ENCODE measurements at regions not wholly inside any gene's neighbourhood (a gene's known extent, or its start where the extent isn't known, plus 50 kb on each side); places are given as distances from the start of the nearest gene placed in this dataset.

DNA sequence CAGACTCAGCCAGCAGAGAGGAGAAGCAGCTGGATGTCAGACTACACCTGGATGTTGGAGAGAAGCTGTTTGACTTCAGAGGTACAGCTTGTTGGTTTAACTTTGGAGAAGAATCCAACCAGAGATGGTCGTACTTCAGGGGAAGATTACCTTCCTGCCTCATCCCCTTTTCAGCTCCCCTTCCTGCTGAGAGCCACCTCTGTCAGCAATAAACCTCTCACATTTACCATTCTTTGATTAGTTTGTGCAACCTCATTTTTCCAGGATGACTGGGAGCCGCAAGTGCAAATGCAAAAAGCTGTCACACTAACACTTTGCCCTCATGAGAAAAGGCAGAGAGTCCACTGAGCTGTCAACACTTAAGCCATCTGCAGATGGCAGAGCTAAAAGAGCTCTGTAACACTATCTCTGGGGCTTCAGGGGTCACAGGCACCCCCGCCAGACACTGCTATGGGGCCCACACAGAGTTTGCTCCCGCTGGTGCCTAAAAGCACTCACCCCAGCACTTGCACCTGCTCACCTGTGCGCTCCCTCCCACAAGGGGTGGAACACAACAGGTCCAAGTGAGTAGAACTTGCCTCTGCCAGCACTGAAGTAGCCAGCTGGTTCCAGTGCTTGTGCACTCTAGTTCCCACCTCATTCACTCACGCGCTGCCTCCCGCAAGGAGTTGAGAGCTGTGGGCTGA is 391.7 kb downstream of the METTL4 start:
- WGBS, 2 donors = 90 to 91% methylated on average over 8 of the region's 8 CpGs
- DNase-seq = no peak
- no peaks in the 10 kb centered on the region for H3K27me3 ChIP-seq
- H3K27ac ChIP-seq = no peak overlapping the region
- H3K36me3 ChIP-seq = no peaks in the 10 kb centered on the region
- H3K9me3 ChIP-seq = no peaks in the 10 kb centered on the region
- intact Hi-C loops (cut with DNase I) = no loop called here
- TF ChIP-seq POLR2A (IDR thresholded peaks at IDR 0.05) = no peak
- no peak for TF ChIP-seq EP300 (IDR thresholded peaks at IDR 0.05)
- TF ChIP-seq, protein P1, sequence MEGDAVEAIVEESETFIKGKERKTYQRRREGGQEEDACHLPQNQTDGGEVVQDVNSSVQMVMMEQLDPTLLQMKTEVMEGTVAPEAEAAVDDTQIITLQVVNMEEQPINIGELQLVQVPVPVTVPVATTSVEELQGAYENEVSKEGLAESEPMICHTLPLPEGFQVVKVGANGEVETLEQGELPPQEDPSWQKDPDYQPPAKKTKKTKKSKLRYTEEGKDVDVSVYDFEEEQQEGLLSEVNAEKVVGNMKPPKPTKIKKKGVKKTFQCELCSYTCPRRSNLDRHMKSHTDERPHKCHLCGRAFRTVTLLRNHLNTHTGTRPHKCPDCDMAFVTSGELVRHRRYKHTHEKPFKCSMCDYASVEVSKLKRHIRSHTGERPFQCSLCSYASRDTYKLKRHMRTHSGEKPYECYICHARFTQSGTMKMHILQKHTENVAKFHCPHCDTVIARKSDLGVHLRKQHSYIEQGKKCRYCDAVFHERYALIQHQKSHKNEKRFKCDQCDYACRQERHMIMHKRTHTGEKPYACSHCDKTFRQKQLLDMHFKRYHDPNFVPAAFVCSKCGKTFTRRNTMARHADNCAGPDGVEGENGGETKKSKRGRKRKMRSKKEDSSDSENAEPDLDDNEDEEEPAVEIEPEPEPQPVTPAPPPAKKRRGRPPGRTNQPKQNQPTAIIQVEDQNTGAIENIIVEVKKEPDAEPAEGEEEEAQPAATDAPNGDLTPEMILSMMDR (IDR thresholded peaks at IDR 0.05) = no peak
- TF ChIP-seq POLR2AphosphoS5 (IDR thresholded peaks at IDR 0.05) = no peak
- no peak overlapping the region for H3K4me3 ChIP-seq
- H3K4me1 ChIP-seq = no peaks in the 10 kb centered on the region

DNA sequence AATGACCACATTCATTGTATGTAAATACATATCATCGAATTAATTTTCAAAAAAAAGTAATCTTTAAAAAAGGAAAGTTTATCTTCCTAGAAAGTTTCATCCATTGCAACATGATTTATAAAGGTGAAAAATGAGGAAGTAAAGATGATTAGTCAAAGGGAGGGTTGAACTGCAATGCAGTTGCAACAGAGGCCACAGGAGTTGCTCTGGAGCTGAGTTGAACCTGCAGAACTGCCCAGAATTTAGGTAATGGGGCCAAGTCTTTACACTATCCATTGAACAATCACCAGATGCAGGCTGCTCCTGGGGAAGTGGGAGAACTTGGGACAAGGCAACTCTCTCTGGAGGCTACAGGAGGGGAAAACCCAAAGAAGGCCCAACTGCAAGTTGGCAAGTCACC is 390.7 kb downstream of the METTL4 start:
- TF ChIP-seq POLR2A (IDR thresholded peaks at IDR 0.05) (no peak), EP300 (IDR thresholded peaks at IDR 0.05) (no peak), POLR2AphosphoS5 (IDR thresholded peaks at IDR 0.05) (no peak)
- TF ChIP-seq, protein P1 (IDR thresholded peaks at IDR 0.05) = no peak
- DNase-seq = no peak
- H3K36me3 ChIP-seq = no peaks in the 10 kb centered on the region
- 84 to 93% methylated on average over 1 of the region's 1 CpG for WGBS, 2 donors
- no peaks in the 10 kb centered on the region for H3K4me1 ChIP-seq
- no peak overlapping the region for H3K4me3 ChIP-seq
- H3K9me3 ChIP-seq = no peaks in the 10 kb centered on the region
- H3K27ac ChIP-seq = no peak overlapping the region
- no peaks in the 10 kb centered on the region for H3K27me3 ChIP-seq
- intact Hi-C loops (cut with DNase I) = no loop called here

DNA sequence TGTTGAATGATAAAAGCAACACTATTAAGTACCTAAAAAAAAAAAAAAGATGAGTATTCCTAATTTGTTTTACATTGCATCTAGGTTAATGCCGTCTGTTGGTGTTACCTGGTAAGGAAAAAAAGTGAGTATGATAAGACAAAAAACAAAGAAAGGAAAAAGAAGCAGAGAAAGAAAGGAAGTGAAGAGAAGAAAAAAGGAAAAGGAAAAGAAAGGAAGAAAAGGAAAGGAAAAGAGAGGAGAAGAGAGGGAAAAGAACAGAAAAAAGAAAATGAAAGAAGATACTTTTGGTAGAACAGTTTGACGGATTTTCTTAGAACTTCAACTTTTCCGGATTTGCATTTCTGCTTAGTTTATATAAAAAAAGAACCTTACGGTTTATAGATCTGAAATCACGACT is 387.9 kb downstream of the METTL4 start:
- Histone ChIP-seq H3K27me3 (no peaks in the 10 kb centered on the region), H3K4me1 (no peaks in the 10 kb centered on the region), H3K4me3 (no peak overlapping the region), H3K9me3 (no peaks in the 10 kb centered on the region), H3K27ac (no peak overlapping the region), H3K36me3 (no peaks in the 10 kb centered on the region)
- DNase-seq = no peak
- intact Hi-C loops (cut with DNase I) = no loop called here
- TF ChIP-seq POLR2AphosphoS5 (IDR thresholded peaks at IDR 0.05) (no peak), POLR2A (IDR thresholded peaks at IDR 0.05) (no peak), EP300 (IDR thresholded peaks at IDR 0.05) (no peak)
- TF ChIP-seq, protein P1 (IDR thresholded peaks at IDR 0.05) = no peak
- 85 to 89% methylated on average over 5 of the region's 5 CpGs for WGBS, 2 donors

DNA sequence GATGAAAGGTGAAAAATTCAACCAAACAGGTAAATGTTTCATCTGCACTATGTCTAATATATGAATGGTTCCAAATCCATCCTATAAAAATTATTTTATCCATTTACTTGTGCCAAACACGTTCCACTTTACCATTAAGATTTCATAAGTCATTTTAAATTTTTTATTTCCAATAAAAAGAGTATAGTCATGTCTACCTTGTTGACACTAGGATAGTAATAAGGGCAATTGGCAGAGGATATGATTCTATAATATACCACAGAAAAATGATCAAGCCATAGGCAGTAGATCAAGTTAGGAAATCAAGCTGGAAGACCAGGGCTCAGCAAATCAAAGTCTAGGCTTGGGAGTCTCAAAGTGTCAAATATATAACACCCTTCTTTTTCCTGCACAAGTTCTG is 384.3 kb downstream of the METTL4 start:
- TF ChIP-seq POLR2A (IDR thresholded peaks at IDR 0.05) = no peak
- TF ChIP-seq, protein P1 (IDR thresholded peaks at IDR 0.05) = no peak
- no peak for TF ChIP-seq EP300 (IDR thresholded peaks at IDR 0.05)
- no peak for TF ChIP-seq POLR2AphosphoS5 (IDR thresholded peaks at IDR 0.05)
- intact Hi-C loops (cut with DNase I) = no loop called here
- H3K27me3 ChIP-seq = no peaks in the 10 kb centered on the region
- no peak overlapping the region for H3K4me3 ChIP-seq
- no peak overlapping the region for H3K27ac ChIP-seq
- H3K36me3 ChIP-seq = no peaks in the 10 kb centered on the region
- no peak for DNase-seq
- WGBS, 2 donors = 22 to 63% methylated on average over 1 of the region's 1 CpG
- H3K4me1 ChIP-seq = no peaks in the 10 kb centered on the region
- H3K9me3 ChIP-seq = no peaks in the 10 kb centered on the region

DNA sequence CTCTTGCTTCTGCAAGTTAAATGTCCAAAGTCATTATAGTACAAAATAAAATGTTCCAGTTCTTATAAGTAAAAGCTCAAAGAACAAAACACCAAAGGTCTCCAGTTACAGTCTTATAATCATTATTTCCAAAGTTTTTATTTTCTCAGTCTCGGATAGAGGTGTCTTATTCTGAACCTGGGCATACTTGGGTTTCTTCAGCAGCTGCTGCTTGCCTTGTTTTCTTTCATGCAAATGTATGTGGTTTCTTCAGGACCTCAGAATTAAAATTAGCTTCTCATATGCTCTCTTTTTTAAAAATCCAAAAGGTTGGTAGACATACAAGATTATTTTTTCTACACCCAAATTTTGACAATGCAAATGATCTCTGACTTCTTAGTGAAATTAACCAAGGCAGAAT is 383.0 kb downstream of the METTL4 start:
- H3K36me3 ChIP-seq = no peaks in the 10 kb centered on the region
- H3K27me3 ChIP-seq = no peaks in the 10 kb centered on the region
- H3K27ac ChIP-seq = no peak overlapping the region
- intact Hi-C loops (cut with DNase I) = no loop called here
- no peak for TF ChIP-seq POLR2A (IDR thresholded peaks at IDR 0.05)
- TF ChIP-seq POLR2AphosphoS5 (IDR thresholded peaks at IDR 0.05) = no peak
- no peak for TF ChIP-seq EP300 (IDR thresholded peaks at IDR 0.05)
- TF ChIP-seq, protein P1 (IDR thresholded peaks at IDR 0.05) = no peak
- 78 to 97% methylated on average over 1 of the region's 1 CpG for WGBS, 2 donors
- no peak for DNase-seq
- no peak overlapping the region for H3K4me3 ChIP-seq
- H3K9me3 ChIP-seq = no peaks in the 10 kb centered on the region
- H3K4me1 ChIP-seq = no peaks in the 10 kb centered on the region

Data from sigmoid colon (tissue), 6 donors.